Hematopoietic multipotent progenitor cell treated with erythropoietin and hydrocortisone succinate and interleukin-3 and kit ligand, for 17 days (in vitro differentiated cells): ENCODE measurements at regions not wholly inside any gene's neighbourhood (a gene's known extent, or its start where the extent isn't known, plus 50 kb on each side); places are given as distances from the start of the nearest gene placed in this dataset.
"Not testable (repeated sequence)": the region's sequence is repeated elsewhere in the genome, so short reads cannot be mapped to it uniquely, and the experiment has no call there.

Experiments used
- DNase-seq: peaks from one replicate; pipeline ENCODE4 v3.0.0-alpha.2; 2015; ENCODE audit warnings: low spot score

GRCh38 chr14:106537597-106537996 is 1011.2 kb downstream of the TMEM121 start:
- peak; percentile 9 for DNase-seq

- peak; percentile 74 for DNase-seq
Measured at GRCh38 chr14:106538201-106538600, 1011.8 kb downstream of the TMEM121 start.

- DNase-seq, result no peak
Measured at GRCh38 chr14:106547735-106548434, 1021.5 kb downstream of the TMEM121 start.

GRCh38 chr14:106549064-106549463 is 1022.7 kb downstream of the TMEM121 start:
- DNase-seq, result no peak

GRCh38 chr14:106551265-106551664 is 1024.9 kb downstream of the TMEM121 start:
- DNase-seq, result peak; percentile 22

GRCh38 chr14:106556211-106556610 is 1029.8 kb downstream of the TMEM121 start:
- not testable (repeated sequence) for DNase-seq

- DNase-seq, result peak; percentile 84
Measured at GRCh38 chr14:106556665-106557289, 1030.4 kb downstream of the TMEM121 start.

- no peak for DNase-seq
Measured at GRCh38 chr14:106562451-106562850, 1036.1 kb downstream of the TMEM121 start.

- DNase-seq, result peak; percentile 68
Measured at GRCh38 chr14:106564058-106564643, 1037.8 kb downstream of the TMEM121 start.

- no peak for DNase-seq
Measured at GRCh38 chr14:106578481-106578880, 1052.1 kb downstream of the TMEM121 start.

GRCh38 chr14:106579084-106579483 is 1052.7 kb downstream of the TMEM121 start:
- no peak for DNase-seq

- DNase-seq, result no peak
Measured at GRCh38 chr14:106585692-106586091, 1059.3 kb downstream of the TMEM121 start.

- DNase-seq, result peak; percentile 66
Measured at GRCh38 chr14:106586098-106586704, 1059.8 kb downstream of the TMEM121 start.

GRCh38 chr14:106591539-106591938 is 1065.2 kb downstream of the TMEM121 start:
- DNase-seq, result not testable (repeated sequence)

GRCh38 chr14:106592115-106592852 is 1065.9 kb downstream of the TMEM121 start:
- DNase-seq, result not testable (repeated sequence)

GRCh38 chr14:106599209-106599608 is 1072.8 kb downstream of the TMEM121 start:
- no peak for DNase-seq

GRCh38 chr14:106605548-106606448 is 1079.4 kb downstream of the TMEM121 start:
- DNase-seq, result peak; percentile 60

GRCh38 chr14:106606936-106607335 is 1080.6 kb downstream of the TMEM121 start:
- DNase-seq, result no peak

- no peak for DNase-seq
Measured at GRCh38 chr14:106610691-106611090, 1084.3 kb downstream of the TMEM121 start.

- no peak for DNase-seq
Measured at GRCh38 chr14:106613256-106613655, 1086.9 kb downstream of the TMEM121 start.

- peak; percentile 79 for DNase-seq
Measured at GRCh38 chr14:106618471-106618951, 1092.1 kb downstream of the TMEM121 start.
